H1 (cell line): ENCODE measurements at regions not wholly inside any gene's neighbourhood (a gene's known extent, or its start where the extent isn't known, plus 50 kb on each side); places are given as distances from the start of the nearest gene placed in this dataset.

ENCODE experiments used
- CTCF ChIA-PET: fragments of 300-600 bp; sonication (Branson Sonifier 250); formaldehyde crosslinking; loops from one replicate; lab custom pipeline; 2021; ENCODE audit not compliant: partially characterized antibody; lab: Charles Lee
- POLR2A ChIA-PET: fragments of 300-600 bp; sonication (Branson Sonifier 250); formaldehyde crosslinking; loops from one replicate; lab custom pipeline; 2021; ENCODE audit warnings: inconsistent platforms; ENCODE audit not compliant: partially characterized antibody; lab: Charles Lee
- DNase-seq, 2 experiments: peaks; one replicate each; pipeline versions ENCODE4 v3.0.0 to v3.0.0-alpha.2; 2010 to 2022; ENCODE audit warnings: low spot score in 2 of 2, low read depth in 1 of 2, mixed read lengths in 1 of 2
- FAIRE-seq: peaks from 2 replicates; lab custom pipeline; 2011; peaks lifted over from hg19 to GRCh38; lab: Jason Lieb, UNC
- H2AFZ ChIP-seq: 2 replicates; pipeline ENCODE4 v1.8.1; 2012; ENCODE audit warnings: low read length, inconsistent platforms
- H2AK5ac ChIP-seq: 2 replicates; pipeline ENCODE4 v1.6.1; 2013; ENCODE audit warnings: low read depth, low read length
- H2BK120ac ChIP-seq: replicated peaks from 2 replicates; pipeline ENCODE3; 2013; ENCODE audit warnings: low read depth, low read length, inconsistent platforms
- H2BK12ac ChIP-seq: 2 replicates; pipeline ENCODE4 v1.6.1; 2013; ENCODE audit warnings: low read depth, low read length
- H2BK15ac ChIP-seq: 2 replicates; pipeline ENCODE4 v1.6.1; 2013; ENCODE audit warnings: low read length
- H2BK20ac ChIP-seq: 2 replicates; pipeline ENCODE4 v1.6.1; 2013; ENCODE audit warnings: low read length
- H2BK5ac ChIP-seq: 2 replicates; pipeline ENCODE4 v1.6.1; 2013; ENCODE audit warnings: low read depth, low read length
- H3K14ac ChIP-seq: 2 replicates; pipeline ENCODE4 v1.6.1; 2013; ENCODE audit warnings: inconsistent platforms; ENCODE audit not compliant: insufficient read length
- H3K18ac ChIP-seq: 2 replicates; pipeline ENCODE4 v1.6.1; 2013; ENCODE audit warnings: low read length; ENCODE audit errors: extremely low read depth
- H3K23ac ChIP-seq: 2 replicates; pipeline ENCODE4 v1.6.1; 2013; ENCODE audit warnings: inconsistent platforms; ENCODE audit not compliant: insufficient read length
- H3K23me2 ChIP-seq: 2 replicates; pipeline ENCODE4 v1.6.1; 2013; ENCODE audit warnings: low read depth, low read length
- H3K27ac ChIP-seq: 2 replicates; pipeline ENCODE4 v1.6.1; 2011; ENCODE audit warnings: low read depth, low read length, inconsistent platforms
- H3K27me3 ChIP-seq, 4 experiments: replicated peaks in 1 of 4; 1 replicate in 1 of 4; 2 replicates in 3 of 4; pipeline versions ENCODE4 v1.6.1 to v1.8.1; 2011 to 2013; ENCODE audit warnings: low read length in 3 of 4, mild to moderate bottlenecking in 3 of 4, inconsistent platforms in 2 of 4, mixed read lengths in 2 of 4, moderate library complexity in 1 of 4; ENCODE audit not compliant: control insufficient read depth in 3 of 4, insufficient read depth in 3 of 4; ENCODE audit errors: extremely low read depth in 1 of 4
- H3K36me3 ChIP-seq, 4 experiments: 2 replicates each; pipeline versions ENCODE4 v1.6.1 to v1.8.1; 2011 to 2013; ENCODE audit warnings: mild to moderate bottlenecking in 4 of 4, low read length in 3 of 4, moderate library complexity in 2 of 4, control low read depth in 1 of 4, inconsistent platforms in 1 of 4; ENCODE audit not compliant: insufficient read depth in 4 of 4, control insufficient read depth in 2 of 4
- H3K4ac ChIP-seq: replicated peaks from 2 replicates; pipeline ENCODE3; 2013; ENCODE audit warnings: low read length, low read depth, mixed read lengths, inconsistent platforms; ENCODE audit not compliant: insufficient read length
- H3K4me1 ChIP-seq, 4 experiments: replicated peaks in 1 of 4; 1 replicate in 1 of 4; 2 replicates in 3 of 4; pipeline versions ENCODE4 v1.6.1 to v1.8.1; 2011 to 2013; ENCODE audit warnings: low read length in 3 of 4, inconsistent platforms in 2 of 4, mixed read lengths in 1 of 4; ENCODE audit not compliant: insufficient read depth in 4 of 4, control insufficient read depth in 3 of 4
- H3K4me2 ChIP-seq, 2 experiments: 2 replicates each; pipeline versions ENCODE4 v1.6.1 to v1.8.1; 2011 to 2013; ENCODE audit warnings: low read depth in 2 of 2, low read length in 2 of 2, control low read depth in 1 of 2, inconsistent platforms in 1 of 2, mild to moderate bottlenecking in 1 of 2; ENCODE audit not compliant: insufficient read depth in 1 of 2
- H3K4me3 ChIP-seq, 4 experiments: fragments of 200-600, 300-600 bp in 1 of 4; sonication (generic), shearing (Covaris generic), sonication (Bioruptor Twin) in 1 of 4; 2 replicates each; pipeline versions ENCODE4 v1.5.1 to v1.8.1; 2011 to 2016; ENCODE audit warnings: low read length in 4 of 4, low read depth in 3 of 4, control low read depth in 2 of 4, inconsistent platforms in 2 of 4, mild to moderate bottlenecking in 2 of 4, mixed read lengths in 1 of 4, moderate library complexity in 1 of 4; ENCODE audit not compliant: insufficient read depth in 2 of 4; ENCODE audit errors: extremely low read depth in 1 of 4
- H3K56ac ChIP-seq: replicated peaks from 2 replicates; pipeline ENCODE3; 2013; ENCODE audit warnings: low read depth, mild to moderate bottlenecking, mixed read lengths, low read length, inconsistent platforms; ENCODE audit not compliant: insufficient read length
- H3K79me1 ChIP-seq: 2 replicates; pipeline ENCODE4 v1.6.1; 2013; ENCODE audit warnings: low read depth, low read length, control low read depth
- H3K79me2 ChIP-seq, 2 experiments: 2 replicates each; pipeline versions ENCODE4 v1.6.1 to v1.8.1; 2012 to 2013; ENCODE audit warnings: low read length in 2 of 2, mild to moderate bottlenecking in 2 of 2, inconsistent platforms in 1 of 2; ENCODE audit not compliant: insufficient read depth in 2 of 2, control insufficient read depth in 1 of 2
- H3K9ac ChIP-seq, 4 experiments: replicated peaks in 1 of 4; 1 replicate in 1 of 4; 2 replicates in 3 of 4; pipeline versions ENCODE4 v1.6.1 to v1.8.1; 2011 to 2013; ENCODE audit warnings: low read depth in 3 of 4, low read length in 3 of 4, control low read depth in 2 of 4, mild to moderate bottlenecking in 2 of 4, moderate library complexity in 2 of 4, inconsistent platforms in 1 of 4; ENCODE audit errors: extremely low read depth in 1 of 4
- H3K9me3 ChIP-seq, 2 experiments: 2 replicates each; pipeline versions ENCODE4 v1.6.1 to v1.8.1; 2012 to 2013; ENCODE audit warnings: mild to moderate bottlenecking in 2 of 2, moderate library complexity in 2 of 2, control low read depth in 1 of 2, inconsistent platforms in 1 of 2, low read depth in 1 of 2, low read length in 1 of 2, mixed read lengths in 1 of 2; ENCODE audit not compliant: insufficient read depth in 2 of 2
- H4K20me1 ChIP-seq, 2 experiments: replicated peaks in 1 of 2; 2 replicates each; pipeline versions ENCODE3 to v1.8.1; 2011 to 2013; ENCODE audit warnings: inconsistent platforms in 2 of 2, low read length in 2 of 2, mild to moderate bottlenecking in 1 of 2; ENCODE audit not compliant: insufficient read depth in 2 of 2, control insufficient read depth in 1 of 2
- H4K5ac ChIP-seq: 2 replicates; pipeline ENCODE4 v1.6.1; 2013; ENCODE audit warnings: low read length, low read depth, mixed read lengths, inconsistent platforms; ENCODE audit not compliant: insufficient read length
- H4K8ac ChIP-seq: 2 replicates; pipeline ENCODE4 v1.8.0; 2013; ENCODE audit warnings: mild to moderate bottlenecking, moderate library complexity, low read length, inconsistent platforms; ENCODE audit not compliant: insufficient read depth; ENCODE audit errors: extremely low read depth
- H4K91ac ChIP-seq: replicated peaks from 2 replicates; pipeline ENCODE3; 2013; ENCODE audit warnings: low read length, mixed read lengths, inconsistent platforms; ENCODE audit not compliant: insufficient read length
- ASH2L ChIP-seq: fragments of 200-600, 300-600 bp; sonication (generic); IDR thresholded peaks from one replicate; pipeline ENCODE4 v1.7.1; 2017; ENCODE audit warnings: low read length
- CBX5 ChIP-seq: fragments of 300-800, 300-1000 bp; sonication (generic); IDR thresholded peaks from 2 replicates; pipeline ENCODE4 v1.7.1; 2016; ENCODE audit warnings: antibody characterized with exemption, low read length, low read depth
- NANOG ChIP-seq: IDR thresholded peaks from 2 replicates; pipeline ENCODE4 v1.6.1; 2011; ENCODE audit warnings: low read length, low read depth, mild to moderate bottlenecking, inconsistent platforms; ENCODE audit not compliant: insufficient read depth, poor library complexity, severe bottlenecking
- RXRA ChIP-seq: IDR thresholded peaks from 2 replicates; pipeline ENCODE4 v1.6.1; 2011; ENCODE audit warnings: low read depth, mild to moderate bottlenecking, low read length, moderate library complexity; ENCODE audit not compliant: insufficient read depth
- SAP30 ChIP-seq: fragments of 300-600 bp; sonication (generic); IDR thresholded peaks from 2 replicates; pipeline ENCODE4 v1.7.1; 2012; ENCODE audit warnings: low read length, moderate library complexity, mild to moderate bottlenecking, inconsistent platforms; ENCODE audit not compliant: insufficient read depth, insufficient replicate concordance
- SP2 ChIP-seq: IDR thresholded peaks from 2 replicates; pipeline ENCODE4 v1.6.1; 2012; ENCODE audit warnings: mild to moderate bottlenecking, low read length, inconsistent platforms
- USF2 ChIP-seq: IDR thresholded peaks from 2 replicates; pipeline ENCODE4 v1.6.1; 2011; ENCODE audit warnings: low read length, improper control_type of control experiment
- WGBS, 2 experiments: shearing (Covaris generic) in 1 of 2; methylation state at CpG; one replicate each; pipeline versions ENCODE4 v1.1.6 to v1.1.7; 2013 to 2015; ENCODE audit warnings: low lambda C conversion rate in 2 of 2, mixed read lengths in 2 of 2, inconsistent platforms in 1 of 2, low coverage in 1 of 2, missing lambda C conversion rate in 1 of 2; ENCODE audit not compliant: insufficient replicate concordance in 2 of 2, insufficient coverage in 1 of 2, insufficient read length in 1 of 2; ENCODE audit errors: extremely low coverage in 1 of 2, missing lambda C conversion rate in 1 of 2; 5-methylcytosine and 5-hydroxymethylcytosine counted together

- H4K8ac ChIP-seq: no peak overlapping the region
- no peaks in the 10 kb centered on the region for H3K9me3 ChIP-seq
- FAIRE-seq (no peak), DNase-seq (no peak)
- H2AK5ac ChIP-seq: no peak overlapping the region
- CTCF ChIA-PET: interaction anchor here (0.6 to 4.5 kb wide), 2 partner anchors 12 to 14 kb away, joined by 5 to 22 read pairs; no protein-coding TSS in a partner anchor
- peaks cover 0 to 4% (median 2%) of the 10 kb centered on the region in 4 experiments; a peak in 2 of 7 replicates for H3K4me1 ChIP-seq
- TF ChIP-seq SP2 (no peak), CBX5 (no peak), USF2 (no peak), SAP30 (no peak), NANOG (no peak), ASH2L (no peak), RXRA (no peak)
- H2BK5ac ChIP-seq: no peak overlapping the region
- H3K4me3 ChIP-seq: no peak overlapping the region
- H3K79me1 ChIP-seq: no peaks in the 10 kb centered on the region
- no peak overlapping the region for H4K5ac ChIP-seq
- WGBS, 2 experiments: 100% methylated on average over 1 of the region's 1 CpG; no CpG with 5 or more reads in 1 of the 2 experiments
- H3K14ac ChIP-seq: no peak overlapping the region
- POLR2A ChIA-PET: no interaction called here
- no peak overlapping the region for H2BK20ac ChIP-seq
- H3K36me3 ChIP-seq: no peaks in the 10 kb centered on the region
- H2BK120ac ChIP-seq: no peak overlapping the region
- H3K56ac ChIP-seq: no peak overlapping the region
- H3K9ac ChIP-seq: no peak overlapping the region
- no peak overlapping the region for H2BK12ac ChIP-seq
- no peak overlapping the region for H4K91ac ChIP-seq
- no peak overlapping the region for H2AFZ ChIP-seq
- H3K18ac ChIP-seq: no peak overlapping the region
- H4K20me1 ChIP-seq: no peaks in the 10 kb centered on the region
- no peak overlapping the region for H3K4me2 ChIP-seq
- H3K23ac ChIP-seq: no peak overlapping the region
- H3K27me3 ChIP-seq: no peaks in the 10 kb centered on the region
- no peak overlapping the region for H2BK15ac ChIP-seq
- no peak overlapping the region for H3K27ac ChIP-seq
- H3K79me2 ChIP-seq: no peaks in the 10 kb centered on the region
- H3K4ac ChIP-seq: no peak overlapping the region
- no peaks in the 10 kb centered on the region for H3K23me2 ChIP-seq
Measured at GRCh38 chr7:32179567-32179966, 109.4 kb upstream of the PDE1C start.
